PC-9 (cell line): ENCODE measurements at regions not wholly inside any gene's neighbourhood (a gene's known extent, or its start where the extent isn't known, plus 50 kb on each side); places are given as distances from the start of the nearest gene placed in this dataset.

Experiments used
- BruUV-seq: library from RNA; stranded (reverse); fragments of 400-500 nt; replicated peaks from 2 replicates; lab custom pipeline; 2021; lab: Mats Ljungman, UMichigan
- CTCF ChIA-PET: fragments of 300-600 bp; sonication (Branson Sonifier 250); formaldehyde crosslinking; loops from one replicate; lab custom pipeline; 2022; ENCODE audit warnings: antibody characterized with exemption; lab: Charles Lee
- POLR2A ChIA-PET: fragments of 300-600 bp; sonication (Branson Sonifier 250); formaldehyde crosslinking; loops from one replicate; lab custom pipeline; 2022; ENCODE audit warnings: antibody characterized with exemption; ENCODE audit not compliant: unreplicated experiment; lab: Charles Lee
- DNase-seq, 2 experiments: peaks; one replicate each; pipeline versions ENCODE4 v3.0.0 to v3.0.0-alpha.2; 2015 to 2022; ENCODE audit warnings: mixed read lengths in 1 of 2
- H2AFZ ChIP-seq: fragments of 200-600 bp; sonication (generic); 2 replicates; pipeline ENCODE4 v1.8.1; 2017; ENCODE audit warnings: antibody characterized with exemption
- H3F3A ChIP-seq: fragments of 200-600 bp; sonication (generic); 2 replicates; pipeline ENCODE4 v1.8.1; 2017; ENCODE audit warnings: antibody characterized with exemption, mild to moderate bottlenecking, low read depth; ENCODE audit not compliant: insufficient read depth
- H3K27ac ChIP-seq: fragments of 200-600 bp; sonication (generic); 2 replicates; pipeline ENCODE4 v1.6.1; 2016; ENCODE audit warnings: mixed run types
- H3K27me3 ChIP-seq: fragments of 200-600 bp; sonication (generic); 2 replicates; pipeline ENCODE4 v1.6.1; 2016; ENCODE audit warnings: low read depth, mixed run types; ENCODE audit not compliant: insufficient read depth
- H3K36me3 ChIP-seq: fragments of 200-600 bp; sonication (generic); 2 replicates; pipeline ENCODE4 v1.6.1; 2016; ENCODE audit warnings: low read depth, mixed run types
- H3K4me1 ChIP-seq: fragments of 200-600 bp; sonication (generic); replicated peaks from 2 replicates; pipeline ENCODE4 v1.6.1; 2016; ENCODE audit warnings: mixed run types; ENCODE audit not compliant: insufficient read depth
- H3K4me2 ChIP-seq: fragments of 200-600 bp; sonication (generic); 2 replicates; pipeline ENCODE4 v1.6.1; 2017; ENCODE audit warnings: mixed run types
- H3K4me3 ChIP-seq: fragments of 200-600 bp; sonication (generic); 2 replicates; pipeline ENCODE4 v1.6.1; 2016; ENCODE audit warnings: mixed run types
- H3K79me2 ChIP-seq: fragments of 200-600 bp; sonication (generic); 2 replicates; pipeline ENCODE4 v1.6.1; 2017; ENCODE audit warnings: low read depth, mixed run types
- H3K9me2 ChIP-seq: fragments of 200-600 bp; sonication (generic); 2 replicates; pipeline ENCODE4 v1.8.1; 2017; ENCODE audit warnings: mild to moderate bottlenecking; ENCODE audit not compliant: insufficient read depth
- H3K9me3 ChIP-seq: fragments of 200-600 bp; sonication (generic); 2 replicates; pipeline ENCODE4 v1.8.1; 2016; ENCODE audit warnings: low read depth; ENCODE audit not compliant: insufficient read depth
- H4K20me1 ChIP-seq: fragments of 200-600 bp; sonication (generic); 2 replicates; pipeline ENCODE4 v1.8.1; 2017; ENCODE audit not compliant: insufficient read depth
- EZH2 ChIP-seq: fragments of 200-600 bp; sonication (generic); IDR thresholded peaks from 2 replicates; pipeline ENCODE4 v1.8.0; 2017; ENCODE audit warnings: antibody characterized with exemption, low read depth
- intact Hi-C: fragments of 100-400 bp; cut with micrococcal nuclease; formaldehyde crosslinking; loops from one replicate; pipeline ENCODE4 v1.10.0; 2022; ENCODE audit not compliant: unreplicated experiment
- TF ChIP-seq, protein P1 (sequence below): fragments of 200-600 bp; sonication (generic); conservative IDR thresholded peaks from 2 replicates; pipeline ENCODE4 v1.6.1; 2017; ENCODE audit warnings: mixed run types, antibody characterized with exemption, mild to moderate bottlenecking, moderate library complexity

DNA sequence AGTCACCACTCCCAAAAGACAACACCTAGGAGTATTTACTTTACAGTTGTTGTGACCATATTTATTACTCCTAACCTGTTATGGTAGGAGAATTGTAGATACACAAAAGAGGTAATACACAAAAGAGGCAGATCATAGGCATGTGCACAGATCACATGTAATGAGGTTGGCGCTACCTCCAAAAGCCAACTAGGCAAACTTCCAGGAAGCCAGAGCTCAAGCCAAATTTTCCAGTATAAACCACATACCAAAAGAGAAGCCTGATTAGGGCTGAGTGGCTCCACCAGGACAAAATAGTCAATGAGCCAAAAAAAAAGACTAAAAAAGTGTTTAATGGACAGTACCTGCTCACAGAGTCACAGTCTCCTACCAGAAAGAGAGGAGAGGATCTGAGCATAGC, 195.0 kb upstream of the PBX1 start:
- intact Hi-C loops = no loop called here
- Histone ChIP-seq H3K9me2 (no peaks in the 10 kb centered on the region), H3K79me2 (no peaks in the 10 kb centered on the region), H3K27me3 (no peaks in the 10 kb centered on the region), H3K36me3 (no peaks in the 10 kb centered on the region), H3F3A (no peaks in the 10 kb centered on the region), H3K4me3 (no peak overlapping the region), H3K27ac (no peak overlapping the region), H2AFZ (no peak overlapping the region), H3K9me3 (no peaks in the 10 kb centered on the region), H3K4me1 (no peaks in the 10 kb centered on the region), H4K20me1 (no peaks in the 10 kb centered on the region), H3K4me2 (no peak overlapping the region)
- CTCF ChIA-PET = no interaction called here
- no peak for TF ChIP-seq EZH2
- TF ChIP-seq, protein P1, sequence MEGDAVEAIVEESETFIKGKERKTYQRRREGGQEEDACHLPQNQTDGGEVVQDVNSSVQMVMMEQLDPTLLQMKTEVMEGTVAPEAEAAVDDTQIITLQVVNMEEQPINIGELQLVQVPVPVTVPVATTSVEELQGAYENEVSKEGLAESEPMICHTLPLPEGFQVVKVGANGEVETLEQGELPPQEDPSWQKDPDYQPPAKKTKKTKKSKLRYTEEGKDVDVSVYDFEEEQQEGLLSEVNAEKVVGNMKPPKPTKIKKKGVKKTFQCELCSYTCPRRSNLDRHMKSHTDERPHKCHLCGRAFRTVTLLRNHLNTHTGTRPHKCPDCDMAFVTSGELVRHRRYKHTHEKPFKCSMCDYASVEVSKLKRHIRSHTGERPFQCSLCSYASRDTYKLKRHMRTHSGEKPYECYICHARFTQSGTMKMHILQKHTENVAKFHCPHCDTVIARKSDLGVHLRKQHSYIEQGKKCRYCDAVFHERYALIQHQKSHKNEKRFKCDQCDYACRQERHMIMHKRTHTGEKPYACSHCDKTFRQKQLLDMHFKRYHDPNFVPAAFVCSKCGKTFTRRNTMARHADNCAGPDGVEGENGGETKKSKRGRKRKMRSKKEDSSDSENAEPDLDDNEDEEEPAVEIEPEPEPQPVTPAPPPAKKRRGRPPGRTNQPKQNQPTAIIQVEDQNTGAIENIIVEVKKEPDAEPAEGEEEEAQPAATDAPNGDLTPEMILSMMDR = no peak
- POLR2A ChIA-PET = no interaction called here
- BruUV-seq = no TSS peak
- no peak for DNase-seq

DNA sequence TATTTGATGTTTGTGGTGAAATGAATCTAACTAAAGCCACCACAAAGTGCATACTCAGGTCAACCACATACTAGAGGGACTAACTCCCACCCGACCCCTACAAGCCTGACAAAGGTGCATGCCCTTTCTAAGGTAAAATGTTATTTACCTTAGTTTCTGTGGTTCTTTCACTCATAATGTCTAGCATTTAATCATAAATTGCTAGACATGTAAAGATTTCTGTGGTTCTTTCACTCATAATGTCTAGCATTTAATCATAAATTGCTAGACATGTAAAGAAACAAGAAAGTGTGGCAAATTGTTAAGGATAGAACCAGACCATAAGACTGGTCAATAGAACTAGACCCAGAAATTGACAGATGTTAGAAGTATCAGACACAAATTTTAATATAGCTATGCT, 193.0 kb upstream of the PBX1 start:
- BruUV-seq = no TSS peak
- CTCF ChIA-PET = no interaction called here

DNA sequence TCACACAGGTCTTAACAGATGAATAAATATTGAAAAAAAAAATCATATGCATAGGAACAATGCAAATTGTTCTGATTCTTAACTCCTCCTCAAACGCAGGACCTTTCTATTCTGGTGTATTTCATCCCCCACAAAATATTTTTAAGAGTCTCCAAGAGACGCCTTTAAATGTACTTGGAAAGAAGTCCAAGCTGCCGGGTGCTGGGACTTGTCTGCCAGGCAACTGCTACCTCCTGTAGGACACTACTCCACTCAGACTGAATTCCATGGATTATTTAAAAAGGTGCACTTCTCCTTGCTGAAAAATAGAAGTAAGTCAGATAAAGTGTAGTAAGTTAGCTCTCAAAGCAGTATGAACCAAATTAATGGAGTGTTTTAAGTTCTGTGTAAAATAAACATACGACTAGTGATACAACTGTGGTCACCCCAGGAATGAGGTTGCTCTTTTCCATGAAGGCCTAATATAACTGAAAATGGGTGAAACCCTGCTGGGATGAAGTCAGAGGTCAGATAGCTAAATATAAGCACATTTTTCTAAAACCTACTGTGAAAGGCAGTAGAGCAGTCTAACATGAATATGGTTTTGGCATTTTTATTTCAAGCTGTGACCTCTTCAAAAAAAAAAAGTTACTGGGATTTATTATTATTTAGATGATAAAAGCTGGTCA, 189.2 kb upstream of the PBX1 start:
- BruUV-seq = no TSS peak
- no peak overlapping the region for H2AFZ ChIP-seq
- CTCF ChIA-PET = no interaction called here

More for the DNA sequence above, 193.0 kb upstream of the PBX1 start:
- no peak overlapping the region for H3K4me2 ChIP-seq
- no peak for DNase-seq
- POLR2A ChIA-PET = no interaction called here
- H3K27ac ChIP-seq = no peak overlapping the region
- H3F3A ChIP-seq = no peaks in the 10 kb centered on the region
- no peaks in the 10 kb centered on the region for H3K9me2 ChIP-seq
- H3K79me2 ChIP-seq = no peaks in the 10 kb centered on the region
- intact Hi-C loops = no loop called here
- H3K36me3 ChIP-seq = no peaks in the 10 kb centered on the region
- TF ChIP-seq EZH2 = no peak
- TF ChIP-seq, protein P1 = no peak
- no peaks in the 10 kb centered on the region for H3K4me1 ChIP-seq
- no peak overlapping the region for H3K4me3 ChIP-seq
- H3K27me3 ChIP-seq = no peaks in the 10 kb centered on the region
- H3K9me3 ChIP-seq = no peaks in the 10 kb centered on the region
- no peak overlapping the region for H2AFZ ChIP-seq
- no peaks in the 10 kb centered on the region for H4K20me1 ChIP-seq

More for the DNA sequence above, 189.2 kb upstream of the PBX1 start:
- H3K4me1 ChIP-seq = no peaks in the 10 kb centered on the region
- intact Hi-C loops = no loop called here
- H3K36me3 ChIP-seq = no peaks in the 10 kb centered on the region
- no peak overlapping the region for H3K4me2 ChIP-seq
- H3K9me3 ChIP-seq = no peaks in the 10 kb centered on the region
- no peaks in the 10 kb centered on the region for H3K9me2 ChIP-seq
- no peaks in the 10 kb centered on the region for H3K27me3 ChIP-seq
- no peaks in the 10 kb centered on the region for H4K20me1 ChIP-seq
- no peak overlapping the region for H3K27ac ChIP-seq
- no peaks in the 10 kb centered on the region for H3K79me2 ChIP-seq
- H3K4me3 ChIP-seq = no peak overlapping the region
- DNase-seq = no peak
- POLR2A ChIA-PET = no interaction called here
- no peaks in the 10 kb centered on the region for H3F3A ChIP-seq
- TF ChIP-seq, protein P1 = no peak
